HepG2 (cell line): ENCODE measurements at regions not wholly inside any gene's neighbourhood (a gene's known extent, or its start where the extent isn't known, plus 50 kb on each side); places are given as distances from the start of the nearest gene placed in this dataset.
"Not testable (repeated sequence)": the region's sequence is repeated elsewhere in the genome, so short reads cannot be mapped to it uniquely, and the experiment has no call there.

Experiments used
- ATAC-seq: fragments of 200-7000 bp; cut with Tn5 transposase; 3 replicates; pipeline ENCODE4 v1.9.1; 2020; ENCODE audit warnings: mild to moderate bottlenecking, moderate library complexity
- BruUV-seq: library from RNA; stranded (reverse); fragments of 400-500 nt; replicated peaks from 2 replicates; lab custom pipeline; 2021; lab: Mats Ljungman, UMichigan
- CTCF ChIA-PET: fragments of 300-600 bp; formaldehyde crosslinking; extraction: SDS; loops from one replicate; lab custom pipeline; 2021; ENCODE audit warnings: low total read pairs, inconsistent platforms, low intra/inter-chr PET ratio; lab: Yijun Ruan, JAX
- POLR2A ChIA-PET: fragments of 350-600 bp; sonication (Branson Sonifier 250); formaldehyde crosslinking; loops from one replicate; lab custom pipeline; 2020; ENCODE audit warnings: antibody characterized with exemption, inconsistent platforms; lab: Yijun Ruan, JAX
- DNase-seq: peaks from one replicate; pipeline ENCODE4 v3.0.0-alpha.2; 2015; ENCODE audit warnings: low spot score
- FAIRE-seq: peaks from 3 replicates; lab custom pipeline; 2011; peaks lifted over from hg19 to GRCh38; lab: Jason Lieb, UNC
- H2AFZ ChIP-seq: one replicate; pipeline ENCODE4 v1.6.1; 2011; ENCODE audit warnings: low read length, inconsistent platforms
- H3K27ac ChIP-seq: fragments of 300-600 bp; 3 replicates; pipeline ENCODE4 v1.8.0; 2011; ENCODE audit warnings: mixed run types, mild to moderate bottlenecking, mixed read lengths, low read length, inconsistent platforms; ENCODE audit not compliant: insufficient read depth; ENCODE audit errors: extremely low read length
- H3K27me3 ChIP-seq, 2 experiments: fragments of 200-600 bp in 1 of 2; 2 replicates in 1 of 2; 3 replicates in 1 of 2; pipeline versions ENCODE4 v1.6.0 to v1.8.0; 2011; ENCODE audit warnings: low read length in 2 of 2, mild to moderate bottlenecking in 2 of 2, moderate library complexity in 2 of 2, inconsistent platforms in 1 of 2; ENCODE audit not compliant: insufficient read depth in 2 of 2, control insufficient read depth in 1 of 2
- H3K36me3 ChIP-seq, 2 experiments: fragments of 200-600 bp in 1 of 2; replicated peaks in 1 of 2; 2 replicates in 1 of 2; 3 replicates in 1 of 2; pipeline versions ENCODE4 v1.5.1 to v1.8.0; 2011; ENCODE audit warnings: low read length in 2 of 2, inconsistent platforms in 1 of 2; ENCODE audit not compliant: insufficient read depth in 2 of 2, control insufficient read depth in 1 of 2
- H3K4me1 ChIP-seq: 2 replicates; pipeline ENCODE4 v1.5.1; 2012; ENCODE audit warnings: low read length, inconsistent platforms; ENCODE audit not compliant: insufficient read depth
- H3K4me2 ChIP-seq: 2 replicates; pipeline ENCODE4 v1.6.0; 2011; ENCODE audit warnings: low read depth, low read length, inconsistent platforms
- H3K4me3 ChIP-seq, 3 experiments: fragments of 200-600 bp in 1 of 3; sonication (generic), shearing (Covaris generic) in 1 of 3; replicated peaks in 1 of 3; 2 replicates each; pipeline ENCODE4 v1.5.1; 2011 to 2016; ENCODE audit warnings: low read length in 3 of 3, inconsistent platforms in 2 of 3, low read depth in 2 of 3, mild to moderate bottlenecking in 2 of 3, control low read depth in 1 of 3, mixed read lengths in 1 of 3; ENCODE audit not compliant: insufficient read depth in 1 of 3
- H3K79me2 ChIP-seq: one replicate; pipeline ENCODE4 v1.6.1; 2011; ENCODE audit warnings: low read length, inconsistent platforms; ENCODE audit not compliant: insufficient read depth
- H3K9ac ChIP-seq: 2 replicates; pipeline ENCODE4 v1.6.0; 2011; ENCODE audit warnings: mild to moderate bottlenecking, low read depth, low read length, inconsistent platforms; ENCODE audit not compliant: insufficient read depth
- H3K9me3 ChIP-seq: 2 replicates; pipeline ENCODE4 v1.5.1; 2012; ENCODE audit warnings: mild to moderate bottlenecking, low read length
- H4K20me1 ChIP-seq: 2 replicates; pipeline ENCODE4 v1.6.0; 2011; ENCODE audit warnings: inconsistent platforms, mild to moderate bottlenecking, low read length, moderate library complexity; ENCODE audit not compliant: insufficient read depth
- CEBPG ChIP-seq: IDR thresholded peaks from 2 replicates; pipeline ENCODE4 v1.6.1; 2016
- DNMT1 ChIP-seq: sonication (generic); formaldehyde crosslinking; IDR thresholded peaks from 2 replicates; pipeline ENCODE4 v1.5.1; 2020; ENCODE audit warnings: mild to moderate bottlenecking, missing genetic modification reagents
- JUND ChIP-seq: sonication (generic); formaldehyde crosslinking; IDR thresholded peaks from 2 replicates; pipeline ENCODE4 v1.8.0; 2022; ENCODE audit warnings: mild to moderate bottlenecking, missing genetic modification reagents
- MEF2D ChIP-seq: sonication (generic); formaldehyde crosslinking; IDR thresholded peaks from 2 replicates; pipeline ENCODE4 v1.5.1; 2020; ENCODE audit warnings: mild to moderate bottlenecking, missing genetic modification reagents
- NCOA2 ChIP-seq: sonication (generic); formaldehyde crosslinking; IDR thresholded peaks from 2 replicates; pipeline ENCODE4 v1.8.0; 2022; ENCODE audit warnings: inconsistent platforms
- NFYC ChIP-seq: IDR thresholded peaks from 2 replicates; pipeline ENCODE4 v1.6.1; 2016; ENCODE audit warnings: missing genetic modification reagents, missing compliant biosample characterization
- SIX4 ChIP-seq: sonication (generic); formaldehyde crosslinking; IDR thresholded peaks from 2 replicates; pipeline ENCODE4 v1.4.0; 2020; ENCODE audit warnings: missing genetic modification reagents
- ZFP82 ChIP-seq: sonication (generic); formaldehyde crosslinking; IDR thresholded peaks from 2 replicates; pipeline ENCODE4 v1.5.1; 2020; ENCODE audit warnings: mild to moderate bottlenecking, missing genetic modification reagents, borderline replicate concordance
- ZSCAN22 ChIP-seq: sonication (generic); formaldehyde crosslinking; IDR thresholded peaks from 2 replicates; pipeline ENCODE4 v1.4.0; 2020; ENCODE audit warnings: mild to moderate bottlenecking, missing genetic modification reagents
- WGBS: methylation state at CpG from one replicate; pipeline ENCODE4 v1.1.6; 2017; ENCODE audit warnings: low lambda C conversion rate; 5-methylcytosine and 5-hydroxymethylcytosine counted together
- in situ Hi-C: cut with HindIII; loops from 2 replicates; pipeline ENCODE4 v1.10.0; 2017; ENCODE audit warnings: low pct_unique_long_range_greater_than_20kb; ENCODE audit not compliant: extremely low pct_ligation_motif_present
- intact Hi-C: fragments of 100-400 bp; cut with micrococcal nuclease; formaldehyde crosslinking; loops from one replicate; pipeline ENCODE4 v1.10.0; 2022; ENCODE audit not compliant: unreplicated experiment
- TF ChIP-seq, protein P1 (sequence below): sonication (generic); formaldehyde crosslinking; IDR thresholded peaks from 2 replicates; pipeline ENCODE4 v1.8.0; 2022; ENCODE audit warnings: missing genetic modification reagents, mild to moderate bottlenecking, borderline replicate concordance
- TF ChIP-seq, protein P2 (sequence below): sonication (generic); formaldehyde crosslinking; IDR thresholded peaks from 2 replicates; pipeline ENCODE4 v1.4.0; 2020; ENCODE audit warnings: mild to moderate bottlenecking, missing genetic modification reagents, borderline replicate concordance
- TF ChIP-seq, protein P3 (sequence below): IDR thresholded peaks from 2 replicates; pipeline ENCODE4 v1.6.1; 2016; ENCODE audit warnings: control low read depth

DNA sequence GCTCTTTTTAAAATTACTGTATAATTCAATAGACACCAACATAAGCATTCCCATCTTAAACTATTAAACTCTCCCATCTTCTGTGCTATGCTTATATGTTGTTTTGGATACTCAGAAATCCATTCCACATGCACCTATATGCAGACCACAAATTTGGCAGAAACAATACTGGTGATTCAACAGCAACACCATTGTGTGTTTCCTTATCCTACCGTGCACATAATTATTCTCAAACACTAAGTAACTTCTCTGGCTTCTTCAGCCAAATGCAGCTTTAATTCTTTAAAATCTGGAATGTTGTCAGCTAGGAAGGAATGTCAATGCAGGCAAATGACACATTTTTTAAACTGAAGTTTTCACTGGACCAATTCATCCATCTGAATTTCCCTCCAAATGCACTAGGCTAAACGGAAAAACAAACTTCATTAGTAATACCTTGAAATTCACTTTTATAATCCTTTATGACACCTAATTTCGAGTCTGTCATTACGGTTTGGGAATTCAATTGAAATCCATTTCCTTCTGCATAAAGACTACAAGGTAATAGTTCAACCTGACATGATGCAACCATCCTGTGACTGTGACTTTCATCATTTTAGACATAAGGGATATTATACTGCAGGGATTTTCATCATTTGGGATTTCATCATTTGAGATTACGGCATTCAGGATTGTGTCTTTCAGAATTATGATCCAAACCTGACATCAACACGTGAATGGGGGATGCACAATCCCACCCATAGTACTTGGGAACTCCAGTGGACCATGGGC lies 308.5 kb downstream of the LTN1 start:
- ATAC-seq (no peak), DNase-seq (no peak), FAIRE-seq (no peak)
- POLR2A ChIA-PET: no interaction called here
- no peaks in the 10 kb centered on the region for H3K9me3 ChIP-seq
- CTCF ChIA-PET: no interaction called here
- TF ChIP-seq, protein P1, sequence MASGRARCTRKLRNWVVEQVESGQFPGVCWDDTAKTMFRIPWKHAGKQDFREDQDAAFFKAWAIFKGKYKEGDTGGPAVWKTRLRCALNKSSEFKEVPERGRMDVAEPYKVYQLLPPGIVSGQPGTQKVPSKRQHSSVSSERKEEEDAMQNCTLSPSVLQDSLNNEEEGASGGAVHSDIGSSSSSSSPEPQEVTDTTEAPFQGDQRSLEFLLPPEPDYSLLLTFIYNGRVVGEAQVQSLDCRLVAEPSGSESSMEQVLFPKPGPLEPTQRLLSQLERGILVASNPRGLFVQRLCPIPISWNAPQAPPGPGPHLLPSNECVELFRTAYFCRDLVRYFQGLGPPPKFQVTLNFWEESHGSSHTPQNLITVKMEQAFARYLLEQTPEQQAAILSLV (CRISPR knock-in tag): no peak
- TF ChIP-seq SIX4 (CRISPR knock-in tag): no peak
- TF ChIP-seq, protein P2, sequence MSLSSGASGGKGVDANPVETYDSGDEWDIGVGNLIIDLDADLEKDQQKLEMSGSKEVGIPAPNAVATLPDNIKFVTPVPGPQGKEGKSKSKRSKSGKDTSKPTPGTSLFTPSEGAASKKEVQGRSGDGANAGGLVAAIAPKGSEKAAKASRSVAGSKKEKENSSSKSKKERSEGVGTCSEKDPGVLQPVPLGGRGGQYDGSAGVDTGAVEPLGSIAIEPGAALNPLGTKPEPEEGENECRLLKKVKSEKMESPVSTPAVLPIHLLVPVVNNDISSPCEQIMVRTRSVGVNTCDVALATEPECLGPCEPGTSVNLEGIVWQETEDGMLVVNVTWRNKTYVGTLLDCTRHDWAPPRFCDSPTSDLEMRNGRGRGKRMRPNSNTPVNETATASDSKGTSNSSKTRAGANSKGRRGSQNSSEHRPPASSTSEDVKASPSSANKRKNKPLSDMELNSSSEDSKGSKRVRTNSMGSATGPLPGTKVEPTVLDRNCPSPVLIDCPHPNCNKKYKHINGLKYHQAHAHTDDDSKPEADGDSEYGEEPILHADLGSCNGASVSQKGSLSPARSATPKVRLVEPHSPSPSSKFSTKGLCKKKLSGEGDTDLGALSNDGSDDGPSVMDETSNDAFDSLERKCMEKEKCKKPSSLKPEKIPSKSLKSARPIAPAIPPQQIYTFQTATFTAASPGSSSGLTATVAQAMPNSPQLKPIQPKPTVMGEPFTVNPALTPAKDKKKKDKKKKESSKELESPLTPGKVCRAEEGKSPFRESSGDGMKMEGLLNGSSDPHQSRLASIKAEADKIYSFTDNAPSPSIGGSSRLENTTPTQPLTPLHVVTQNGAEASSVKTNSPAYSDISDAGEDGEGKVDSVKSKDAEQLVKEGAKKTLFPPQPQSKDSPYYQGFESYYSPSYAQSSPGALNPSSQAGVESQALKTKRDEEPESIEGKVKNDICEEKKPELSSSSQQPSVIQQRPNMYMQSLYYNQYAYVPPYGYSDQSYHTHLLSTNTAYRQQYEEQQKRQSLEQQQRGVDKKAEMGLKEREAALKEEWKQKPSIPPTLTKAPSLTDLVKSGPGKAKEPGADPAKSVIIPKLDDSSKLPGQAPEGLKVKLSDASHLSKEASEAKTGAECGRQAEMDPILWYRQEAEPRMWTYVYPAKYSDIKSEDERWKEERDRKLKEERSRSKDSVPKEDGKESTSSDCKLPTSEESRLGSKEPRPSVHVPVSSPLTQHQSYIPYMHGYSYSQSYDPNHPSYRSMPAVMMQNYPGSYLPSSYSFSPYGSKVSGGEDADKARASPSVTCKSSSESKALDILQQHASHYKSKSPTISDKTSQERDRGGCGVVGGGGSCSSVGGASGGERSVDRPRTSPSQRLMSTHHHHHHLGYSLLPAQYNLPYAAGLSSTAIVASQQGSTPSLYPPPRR (CRISPR knock-in tag): no peak
- no peak for TF ChIP-seq JUND (CRISPR knock-in tag)
- no peak for TF ChIP-seq NCOA2 (CRISPR knock-in tag)
- TF ChIP-seq DNMT1 (CRISPR knock-in tag): no peak
- TF ChIP-seq CEBPG (CRISPR knock-in tag): no peak
- no peak for TF ChIP-seq MEF2D (CRISPR knock-in tag)
- no peak for TF ChIP-seq ZFP82 (CRISPR knock-in tag)
- TF ChIP-seq NFYC (CRISPR knock-in tag): no peak
- TF ChIP-seq, protein P3, sequence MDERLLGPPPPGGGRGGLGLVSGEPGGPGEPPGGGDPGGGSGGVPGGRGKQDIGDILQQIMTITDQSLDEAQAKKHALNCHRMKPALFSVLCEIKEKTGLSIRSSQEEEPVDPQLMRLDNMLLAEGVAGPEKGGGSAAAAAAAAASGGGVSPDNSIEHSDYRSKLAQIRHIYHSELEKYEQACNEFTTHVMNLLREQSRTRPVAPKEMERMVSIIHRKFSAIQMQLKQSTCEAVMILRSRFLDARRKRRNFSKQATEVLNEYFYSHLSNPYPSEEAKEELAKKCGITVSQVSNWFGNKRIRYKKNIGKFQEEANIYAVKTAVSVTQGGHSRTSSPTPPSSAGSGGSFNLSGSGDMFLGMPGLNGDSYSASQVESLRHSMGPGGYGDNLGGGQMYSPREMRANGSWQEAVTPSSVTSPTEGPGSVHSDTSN (CRISPR knock-in tag): no peak
- no peak for TF ChIP-seq ZSCAN22 (CRISPR knock-in tag)
- BruUV-seq: no TSS peak
- H3K27me3 ChIP-seq: no peaks in the 10 kb centered on the region
- no peak overlapping the region for H3K27ac ChIP-seq
- no peak overlapping the region for H3K4me3 ChIP-seq
- no peaks in the 10 kb centered on the region for H3K4me1 ChIP-seq
- H3K9ac ChIP-seq: no peak overlapping the region
- H3K36me3 ChIP-seq: no peaks in the 10 kb centered on the region
- H3K79me2 ChIP-seq: no peaks in the 10 kb centered on the region
- H2AFZ ChIP-seq: no peak overlapping the region
- no peak overlapping the region for H3K4me2 ChIP-seq
- in situ Hi-C loops: no loop called here
- intact Hi-C loops: no loop called here
- H4K20me1 ChIP-seq: no peaks in the 10 kb centered on the region
- WGBS: 11% methylated on average over 6 of the region's 6 CpGs

DNA sequence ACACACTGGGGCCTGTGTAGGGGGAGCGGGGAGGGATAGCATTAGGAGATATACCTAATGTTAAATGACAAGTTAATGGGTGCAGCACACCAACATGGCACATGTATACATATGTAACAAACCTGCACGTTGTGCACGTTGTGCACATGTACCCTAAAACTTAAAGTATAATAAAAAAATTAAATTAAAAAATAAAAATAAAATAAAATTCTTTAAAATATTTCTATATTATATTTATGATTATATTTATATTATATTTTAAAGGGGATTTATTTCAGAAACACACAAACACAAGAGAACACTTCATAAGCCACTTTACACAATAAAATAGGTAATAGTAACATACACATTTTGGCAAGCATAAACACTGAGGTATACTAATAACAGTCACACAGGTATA lies 309.8 kb downstream of the LTN1 start:
- H3K36me3 ChIP-seq, H3K4me2 ChIP-seq, BruUV-seq, ATAC-seq, H4K20me1 ChIP-seq, H3K27ac ChIP-seq, FAIRE-seq, H2AFZ ChIP-seq, H3K79me2 ChIP-seq, intact Hi-C loops, H3K9ac ChIP-seq, DNase-seq, CTCF ChIA-PET, H3K27me3 ChIP-seq, H3K4me1 ChIP-seq, H3K4me3 ChIP-seq, POLR2A ChIA-PET, in situ Hi-C loops, H3K9me3 ChIP-seq: not testable (repeated sequence)
- WGBS: 37% methylated on average over 3 of the region's 3 CpGs
